ENCODE measurements at regions not wholly inside any gene's neighbourhood (a gene's known extent, or its start where the extent isn't known, plus 50 kb on each side); places are given as distances from the start of the nearest gene placed in this dataset.

GRCh38 chr15:69897471-69898237 lies 200.1 kb downstream of the TLE3 start:
- Histone ChIP-seq H3K27ac (no peak overlapping the region), H3K9me3 (no peaks in the 10 kb centered on the region), H3K27me3 (ENCODE audit: low read depth) (peaks cover 3% of the 10 kb centered on the region), H3K4me1 (no peaks in the 10 kb centered on the region), H3K4me3 (no peak overlapping the region), H3K36me3 (no peaks in the 10 kb centered on the region)
- DNase-seq (no peak), ATAC-seq (no peak)
- intact Hi-C loops (cut with DNase I): no loop called here
- TF ChIP-seq CTCF (IDR thresholded peaks at IDR 0.05): no peak

DNA sequence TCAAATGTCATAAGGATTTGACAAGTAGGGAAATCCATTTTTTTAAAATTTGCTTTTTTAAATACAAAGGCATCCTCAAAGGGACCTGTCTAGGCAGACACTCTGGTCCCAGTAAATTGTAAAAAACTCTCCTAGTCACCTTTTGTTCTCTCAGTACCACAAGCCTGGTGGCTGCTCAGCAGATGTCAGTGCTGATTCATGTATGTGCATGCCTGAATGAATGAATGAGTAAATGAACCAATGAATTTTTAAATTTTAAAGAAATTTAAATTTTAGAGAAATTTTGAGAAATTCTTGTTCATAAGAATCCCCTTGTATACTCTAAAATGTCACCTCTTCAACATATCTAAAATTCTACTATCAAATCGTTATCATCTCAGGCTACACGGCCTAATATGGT lies 199.5 kb downstream of the TLE3 start:
- H3K4me1 ChIP-seq: no peaks in the 10 kb centered on the region
- H3K27me3 ChIP-seq (ENCODE audit: low read depth): peaks cover 3% of the 10 kb centered on the region
- TF ChIP-seq CTCF (IDR thresholded peaks at IDR 0.05): no peak
- no peak for ATAC-seq
- H3K9me3 ChIP-seq: no peaks in the 10 kb centered on the region
- no peak for DNase-seq
- no peaks in the 10 kb centered on the region for H3K36me3 ChIP-seq
- no peak overlapping the region for H3K4me3 ChIP-seq
- no peak overlapping the region for H3K27ac ChIP-seq
- intact Hi-C loops (cut with DNase I): no loop called here

GRCh38 chr15:69902414-69903062 lies 195.2 kb downstream of the TLE3 start:
- no peak overlapping the region for H3K4me3 ChIP-seq
- no peaks in the 10 kb centered on the region for H3K9me3 ChIP-seq
- no peak overlapping the region for H3K27ac ChIP-seq
- H3K27me3 ChIP-seq (ENCODE audit: low read depth): no peaks in the 10 kb centered on the region
- no peaks in the 10 kb centered on the region for H3K36me3 ChIP-seq
- TF ChIP-seq CTCF (IDR thresholded peaks at IDR 0.05): no peak
- intact Hi-C loops (cut with DNase I): no loop called here
- DNase-seq: no peak
- H3K4me1 ChIP-seq: no peaks in the 10 kb centered on the region
- ATAC-seq: no peak

GRCh38 chr15:69903470-69904469 lies 193.9 kb downstream of the TLE3 start:
- DNase-seq (no peak), ATAC-seq (no peak)
- H3K9me3 ChIP-seq: no peaks in the 10 kb centered on the region
- no peaks in the 10 kb centered on the region for H3K27me3 ChIP-seq (ENCODE audit: low read depth)
- no peaks in the 10 kb centered on the region for H3K4me1 ChIP-seq
- intact Hi-C loops (cut with DNase I): no loop called here
- H3K27ac ChIP-seq: no peak overlapping the region
- no peak overlapping the region for H3K4me3 ChIP-seq
- H3K36me3 ChIP-seq: no peaks in the 10 kb centered on the region
- no peak for TF ChIP-seq CTCF (IDR thresholded peaks at IDR 0.05)
